GM23248 (cell line): ENCODE measurements at regions not wholly inside any gene's neighbourhood (a gene's known extent, or its start where the extent isn't known, plus 50 kb on each side); places are given as distances from the start of the nearest gene placed in this dataset.

Source experiments
- EZH2 ChIP-seq: fragments of 200-600 bp; sonication (generic); IDR thresholded peaks from 2 replicates; pipeline ENCODE4 v1.6.1; 2018; ENCODE audit warnings: antibody characterized with exemption, mild to moderate bottlenecking; ENCODE audit not compliant: insufficient read depth, poor library complexity, severe bottlenecking
- EZH2phosphoT487 ChIP-seq: fragments of 200-600 bp; sonication (generic); IDR thresholded peaks from 2 replicates; pipeline ENCODE4 v1.6.1; 2018; ENCODE audit warnings: antibody characterized with exemption, moderate library complexity, mild to moderate bottlenecking, low read depth; ENCODE audit not compliant: insufficient read depth

DNA sequence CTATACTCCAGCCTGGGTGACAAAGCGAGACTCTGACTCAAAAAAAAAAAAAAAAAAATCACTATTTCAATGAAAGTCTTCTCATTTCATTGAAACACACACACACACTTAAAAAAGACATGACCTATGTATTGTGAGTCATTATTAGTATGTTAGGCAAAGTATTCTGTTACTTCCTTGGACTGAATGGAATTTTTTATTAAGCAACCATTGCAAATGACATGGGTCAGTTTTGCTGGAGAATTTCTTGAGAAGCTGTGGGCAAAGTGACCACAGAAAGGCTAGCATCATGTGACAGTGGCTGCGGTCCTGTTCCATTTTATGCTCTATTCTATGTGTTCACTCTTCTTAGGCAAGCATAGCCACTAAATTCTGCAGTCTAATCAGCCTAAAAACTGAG is 695.7 kb downstream of the TDRD15 start:
- TF ChIP-seq EZH2phosphoT487 (no peak), EZH2 (no peak)
